H9 (cell line): ENCODE measurements at regions not wholly inside any gene's neighbourhood (a gene's known extent, or its start where the extent isn't known, plus 50 kb on each side); places are given as distances from the start of the nearest gene placed in this dataset.

ENCODE experiments used
- DNase-seq: peaks from one replicate; pipeline ENCODE4 v3.0.0-alpha.2; 2017
- H2AFZ ChIP-seq: one replicate; pipeline ENCODE4 v1.6.1; 2013; ENCODE audit warnings: mild to moderate bottlenecking, low read length, control low read depth, moderate library complexity
- H2AK5ac ChIP-seq: 2 replicates; pipeline ENCODE4 v1.6.1; 2013; ENCODE audit warnings: low read length, control low read depth, mixed read lengths; ENCODE audit not compliant: insufficient read length
- H2BK120ac ChIP-seq: one replicate; pipeline ENCODE4 v1.6.1; 2013; ENCODE audit warnings: low read depth, mild to moderate bottlenecking, low read length, control low read depth, inconsistent platforms; ENCODE audit not compliant: poor library complexity, severe bottlenecking
- H2BK12ac ChIP-seq: 2 replicates; pipeline ENCODE4 v1.6.1; 2013; ENCODE audit warnings: low read length, control low read depth, mixed read lengths, low read depth; ENCODE audit not compliant: insufficient read length
- H2BK15ac ChIP-seq: 2 replicates; pipeline ENCODE4 v1.6.1; 2013; ENCODE audit warnings: low read depth, low read length, control low read depth
- H2BK20ac ChIP-seq: one replicate; pipeline ENCODE4 v1.6.1; 2013; ENCODE audit warnings: low read depth, mild to moderate bottlenecking, low read length, control low read depth, inconsistent platforms; ENCODE audit not compliant: poor library complexity, severe bottlenecking
- H2BK5ac ChIP-seq: 2 replicates; pipeline ENCODE4 v1.6.1; 2013; ENCODE audit warnings: low read length, control low read depth, mixed read lengths; ENCODE audit not compliant: insufficient read length
- H3K14ac ChIP-seq: 2 replicates; pipeline ENCODE4 v1.6.1; 2013; ENCODE audit warnings: low read length, control low read depth; ENCODE audit not compliant: insufficient read depth
- H3K18ac ChIP-seq: 2 replicates; pipeline ENCODE4 v1.6.1; 2013; ENCODE audit warnings: low read depth, mild to moderate bottlenecking, mixed read lengths, low read length, control low read depth; ENCODE audit not compliant: insufficient read length
- H3K23ac ChIP-seq: 2 replicates; pipeline ENCODE4 v1.6.1; 2013; ENCODE audit warnings: low read length, control low read depth, mixed read lengths, low read depth; ENCODE audit not compliant: insufficient read length
- H3K23me2 ChIP-seq: 2 replicates; pipeline ENCODE4 v1.6.1; 2013; ENCODE audit warnings: low read depth, mild to moderate bottlenecking, mixed read lengths, low read length, control low read depth; ENCODE audit not compliant: insufficient read length, poor library complexity, severe bottlenecking
- H3K27ac ChIP-seq: 2 replicates; pipeline ENCODE4 v1.5.1; 2013; ENCODE audit warnings: low read length, control low read depth, mixed read lengths, low read depth; ENCODE audit not compliant: insufficient read length
- H3K27me3 ChIP-seq: 2 replicates; pipeline ENCODE4 v1.6.1; 2013; ENCODE audit warnings: low read length, control low read depth, inconsistent platforms; ENCODE audit not compliant: insufficient read depth
- H3K4ac ChIP-seq: 2 replicates; pipeline ENCODE4 v1.6.1; 2013; ENCODE audit warnings: low read depth, mild to moderate bottlenecking, control low read depth, inconsistent platforms, low read length, moderate library complexity
- H3K4me1 ChIP-seq: 2 replicates; pipeline ENCODE4 v1.6.1; 2013; ENCODE audit warnings: low read length, control low read depth, inconsistent platforms; ENCODE audit not compliant: insufficient read depth
- H3K4me2 ChIP-seq: 2 replicates; pipeline ENCODE4 v1.6.1; 2013; ENCODE audit warnings: low read length, control low read depth, mixed read lengths; ENCODE audit not compliant: insufficient read length, insufficient read depth
- H3K56ac ChIP-seq: 2 replicates; pipeline ENCODE4 v1.6.1; 2013; ENCODE audit warnings: low read depth, mild to moderate bottlenecking, mixed read lengths, low read length, control low read depth; ENCODE audit not compliant: insufficient read length
- H3K79me1 ChIP-seq: 2 replicates; pipeline ENCODE4 v1.6.1; 2013; ENCODE audit warnings: low read depth, mild to moderate bottlenecking, moderate library complexity, low read length, control low read depth, inconsistent platforms; ENCODE audit not compliant: insufficient read depth, poor library complexity, severe bottlenecking
- H3K79me2 ChIP-seq: 2 replicates; pipeline ENCODE4 v1.6.1; 2013; ENCODE audit warnings: low read length, control low read depth, inconsistent platforms; ENCODE audit not compliant: insufficient read depth
- H3K9ac ChIP-seq: 2 replicates; pipeline ENCODE4 v1.6.1; 2013; ENCODE audit warnings: low read length, control low read depth, mixed read lengths; ENCODE audit not compliant: insufficient read length; ENCODE audit errors: extremely low read depth
- H3K9me3 ChIP-seq: one replicate; pipeline ENCODE4 v1.6.1; 2013; ENCODE audit warnings: low read depth, low read length, inconsistent platforms; ENCODE audit not compliant: control insufficient read depth
- H3T11ph ChIP-seq: one replicate; pipeline ENCODE4 v1.6.1; 2013; ENCODE audit warnings: mild to moderate bottlenecking, low read length, control low read depth, inconsistent platforms
- H4K20me1 ChIP-seq: one replicate; pipeline ENCODE4 v1.6.1; 2013; ENCODE audit not compliant: control insufficient read depth, insufficient read length, insufficient read depth
- H4K5ac ChIP-seq: 2 replicates; pipeline ENCODE4 v1.6.1; 2013; ENCODE audit warnings: low read depth, mild to moderate bottlenecking, mixed read lengths, low read length, control low read depth; ENCODE audit not compliant: insufficient read length
- H4K8ac ChIP-seq: replicated peaks from 2 replicates; pipeline ENCODE4 v1.6.1; 2013; ENCODE audit warnings: low read length, control low read depth, mixed read lengths, low read depth; ENCODE audit not compliant: insufficient read length
- H4K91ac ChIP-seq: 2 replicates; pipeline ENCODE4 v1.6.1; 2013; ENCODE audit warnings: low read depth, mild to moderate bottlenecking, moderate library complexity, mixed read lengths, low read length, control low read depth; ENCODE audit not compliant: insufficient read length
- H3K27ac Mint-ChIP-seq, 3 experiments: 2 replicates in 2 of 3; 3 replicates in 1 of 3; pipeline ENCODE4 v1.8.0; 2020 to 2021; ENCODE audit warnings: mixed read lengths in 3 of 3, mild to moderate bottlenecking in 1 of 3, moderate library complexity in 1 of 3
- H3K27me3 Mint-ChIP-seq: 2 replicates; pipeline ENCODE4 v1.8.0; 2021; ENCODE audit warnings: low read depth, mild to moderate bottlenecking, moderate library complexity, mixed read lengths
- H3K36me3 Mint-ChIP-seq, 3 experiments: 2 replicates in 2 of 3; 3 replicates in 1 of 3; pipeline ENCODE4 v1.8.0; 2020 to 2021; ENCODE audit warnings: low read depth in 3 of 3, mixed read lengths in 3 of 3; ENCODE audit not compliant: insufficient read depth in 1 of 3
- H3K4me1 Mint-ChIP-seq, 2 experiments: 2 replicates each; pipeline ENCODE4 v1.8.0; 2020; ENCODE audit warnings: mixed read lengths in 2 of 2
- H3K4me3 Mint-ChIP-seq, 2 experiments: 2 replicates in 1 of 2; 3 replicates in 1 of 2; pipeline ENCODE4 v1.8.0; 2020 to 2021; ENCODE audit warnings: mild to moderate bottlenecking in 2 of 2, mixed read lengths in 2 of 2, moderate library complexity in 1 of 2
- H3K9me3 Mint-ChIP-seq, 2 experiments: 2 replicates in 1 of 2; 3 replicates in 1 of 2; pipeline ENCODE4 v1.8.0; 2020; ENCODE audit warnings: mild to moderate bottlenecking in 2 of 2, mixed read lengths in 2 of 2, moderate library complexity in 1 of 2
- CTCF ChIP-seq: fragments of 200-600 bp; sonication (generic); conservative IDR thresholded peaks from 3 replicates; pipeline ENCODE4 v1.8.0; 2021; ENCODE audit warnings: antibody characterized with exemption, mild to moderate bottlenecking
- WGBS: extraction: QIAGEN DNeasy Blood & Tissue Kit; methylation state at CpG from one replicate; pipeline ENCODE4 v1.1.7; 2013; ENCODE audit warnings: missing lambda C conversion rate, low lambda C conversion rate, mixed read lengths; ENCODE audit not compliant: insufficient read length; ENCODE audit errors: extremely low coverage; 5-methylcytosine and 5-hydroxymethylcytosine counted together

- no peaks in the 10 kb centered on the region for H3K79me2 ChIP-seq
- H3K9me3 Mint-ChIP-seq, result no peaks in the 10 kb centered on the region; a peak in 1 of 5 replicates
- no peak overlapping the region for H3K14ac ChIP-seq
- H2BK120ac ChIP-seq, result no peak overlapping the region
- H4K20me1 ChIP-seq, result no peaks in the 10 kb centered on the region
- no peak overlapping the region for H3K27ac Mint-ChIP-seq
- no peak overlapping the region for H3T11ph ChIP-seq
- H3K4me3 Mint-ChIP-seq, result no peak overlapping the region
- no peak overlapping the region for H3K23ac ChIP-seq
- WGBS, result no CpG with 5 or more reads among the region's 2 CpGs
- TF ChIP-seq CTCF, result no peak
- no peak overlapping the region for H2BK5ac ChIP-seq
- H2BK20ac ChIP-seq, result no peak overlapping the region
- no peak overlapping the region for H2BK15ac ChIP-seq
- no peaks in the 10 kb centered on the region for H3K4me1 Mint-ChIP-seq
- H3K4me2 ChIP-seq, result no peak overlapping the region
- H3K4me1 ChIP-seq, result no peaks in the 10 kb centered on the region
- no peak overlapping the region for H3K4ac ChIP-seq
- no peak overlapping the region for H4K91ac ChIP-seq
- no peaks in the 10 kb centered on the region for H3K9me3 ChIP-seq
- no peak overlapping the region for H2AFZ ChIP-seq
- no peaks in the 10 kb centered on the region for H3K27me3 Mint-ChIP-seq
- H2AK5ac ChIP-seq, result no peak overlapping the region
- no peaks in the 10 kb centered on the region for H3K27me3 ChIP-seq
- H3K56ac ChIP-seq, result no peak overlapping the region
- H4K8ac ChIP-seq, result no peak overlapping the region
- H3K79me1 ChIP-seq, result no peaks in the 10 kb centered on the region
- no peak overlapping the region for H3K18ac ChIP-seq
- H4K5ac ChIP-seq, result no peak overlapping the region
- no peak for DNase-seq
- no peak overlapping the region for H3K9ac ChIP-seq
- H3K23me2 ChIP-seq, result no peaks in the 10 kb centered on the region
- H2BK12ac ChIP-seq, result no peak overlapping the region
- no peaks in the 10 kb centered on the region for H3K36me3 Mint-ChIP-seq
- no peak overlapping the region for H3K27ac ChIP-seq
Measured at GRCh38 chr6:19552588-19552987, 284.6 kb upstream of the ID4 start.
